ENCODE measurements at regions not wholly inside any gene's neighbourhood (a gene's known extent, or its start where the extent isn't known, plus 50 kb on each side); places are given as distances from the start of the nearest gene placed in this dataset.

DNA sequence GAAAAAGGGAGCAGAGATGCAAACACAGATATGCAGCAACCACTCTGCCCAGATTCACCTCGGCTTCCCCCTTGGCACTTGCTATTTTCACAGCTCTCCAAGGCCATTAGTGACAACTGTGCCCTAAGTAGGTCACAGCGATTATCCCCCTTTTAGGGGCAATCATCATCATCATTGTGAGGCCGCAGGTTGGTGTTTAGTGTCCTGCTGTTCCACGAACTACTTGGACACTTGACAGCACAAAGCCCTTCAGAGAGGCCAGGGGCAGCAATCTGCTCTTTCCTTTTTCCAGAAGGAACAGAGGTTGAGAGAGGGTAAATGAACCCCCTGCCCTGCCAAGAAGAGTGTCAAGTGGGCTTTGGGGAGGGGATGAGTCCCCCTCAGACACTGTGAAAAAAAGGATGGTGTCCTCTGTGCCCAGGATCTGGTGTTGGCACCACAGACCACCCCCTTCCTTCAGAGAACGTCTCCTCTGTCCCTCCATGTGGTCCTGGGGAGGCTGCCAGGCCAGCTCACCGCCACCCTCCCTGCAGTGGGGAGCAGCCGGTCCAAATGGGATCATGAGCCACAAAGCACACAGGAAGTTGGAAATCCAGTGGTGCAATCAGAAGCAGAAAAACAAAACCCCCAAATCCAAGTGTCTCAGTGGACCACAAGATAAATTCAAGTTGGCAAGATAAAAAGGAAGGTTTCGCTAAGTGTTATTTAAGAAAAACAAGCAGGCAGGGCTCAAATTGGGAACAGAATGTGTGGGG lies 78.4 kb upstream of the MED9 start:
- DNase-seq (ENCODE audit: low read depth): no peak

DNA sequence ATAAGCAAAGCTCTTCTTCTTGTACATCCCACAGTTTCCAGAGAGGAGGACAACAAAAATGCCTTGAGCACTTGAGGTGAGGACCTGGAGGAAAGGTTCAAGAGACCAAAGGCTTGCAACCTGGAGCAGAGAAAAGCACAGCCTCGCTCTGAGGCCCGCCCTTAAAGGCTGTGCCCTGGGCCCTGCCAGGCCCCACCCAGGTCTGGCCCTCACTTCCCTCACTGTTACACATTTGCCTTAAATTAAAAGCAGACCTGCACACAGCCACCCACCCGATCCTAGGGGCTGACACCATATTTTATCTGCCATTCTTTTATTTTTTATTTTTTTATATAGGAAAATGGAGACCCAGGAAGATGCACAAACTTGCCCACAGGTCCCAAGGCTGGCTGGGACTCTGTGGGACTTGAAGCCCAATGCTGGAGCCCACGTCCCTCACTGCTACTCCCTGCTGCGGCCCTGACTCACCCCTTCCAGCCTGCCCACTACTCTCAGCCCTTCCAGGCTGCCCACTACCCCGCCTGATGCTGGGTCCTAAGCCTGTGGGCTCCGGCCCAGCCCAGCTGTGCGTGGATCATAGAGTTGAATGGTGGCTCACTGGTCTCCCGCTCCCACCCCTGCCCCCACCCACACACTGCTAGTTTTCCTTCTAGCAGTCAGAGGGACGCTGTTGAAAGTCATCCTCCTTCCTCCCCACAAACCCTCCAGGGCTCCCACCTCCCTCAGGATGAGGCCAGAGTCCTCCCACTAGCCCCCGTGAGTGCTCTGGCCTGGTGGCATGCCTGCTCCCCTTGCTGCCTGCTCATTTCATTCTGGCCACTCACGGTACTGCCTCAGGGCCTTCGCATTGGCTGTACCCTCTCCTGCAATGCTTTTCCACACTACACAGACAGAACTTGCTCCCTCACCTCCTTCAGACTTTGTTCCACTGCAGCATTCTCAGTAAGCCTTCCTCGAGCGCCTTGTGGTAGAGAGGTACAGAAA lies 77.6 kb upstream of the MED9 start:
- DNase-seq (ENCODE audit: low read depth): no peak

DNA sequence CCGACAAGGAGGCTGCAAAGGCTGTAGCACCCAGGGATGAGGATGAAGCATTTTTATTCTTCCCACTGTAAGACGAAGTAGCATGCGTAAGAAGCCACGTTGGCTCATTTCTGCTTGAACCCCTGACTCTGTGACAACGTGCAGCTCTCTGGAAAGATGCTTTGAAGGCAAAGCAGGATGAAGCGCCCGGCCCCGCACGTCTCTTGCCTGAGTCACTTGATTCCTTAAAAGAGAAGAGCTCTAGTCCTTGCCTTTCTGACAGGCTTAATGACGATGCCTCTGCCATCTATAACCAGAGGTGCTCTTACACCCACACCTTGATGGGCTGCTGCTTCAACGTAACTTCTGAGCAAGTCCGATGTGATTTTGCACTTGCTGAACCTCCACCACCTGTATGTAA lies 76.7 kb upstream of the MED9 start:
- no peak for DNase-seq (ENCODE audit: low read depth)

DNA sequence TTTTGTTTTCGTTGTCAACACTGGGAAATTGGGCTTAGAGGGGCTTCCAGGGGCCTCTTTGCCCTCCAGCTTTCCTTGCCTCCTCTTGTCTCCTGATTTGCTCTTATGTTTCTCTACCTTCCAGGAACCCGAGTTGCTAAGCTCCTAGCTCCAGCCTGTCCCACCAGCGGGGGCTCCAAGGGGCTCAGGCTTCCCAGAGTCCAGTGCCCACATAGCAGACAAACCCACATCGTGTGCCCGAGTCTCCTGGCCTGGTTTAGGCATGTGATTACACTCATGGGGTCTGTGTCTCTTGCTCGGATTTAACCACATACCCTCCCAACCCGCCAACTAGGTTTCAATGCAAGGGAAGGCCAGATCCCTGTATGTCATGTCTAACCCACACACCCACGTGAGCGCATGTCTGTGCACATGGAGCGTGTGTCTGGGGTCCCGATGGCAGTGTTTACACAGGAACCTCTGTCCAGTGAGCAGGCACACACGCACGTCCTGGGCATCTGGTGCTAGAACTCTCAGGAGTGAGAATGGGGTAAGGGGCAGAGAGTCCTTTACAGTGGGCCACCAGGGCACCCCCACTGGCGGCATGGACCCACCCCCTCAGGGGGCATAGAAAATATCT lies 76.1 kb upstream of the MED9 start:
- DNase-seq (ENCODE audit: low read depth): no peak

DNA sequence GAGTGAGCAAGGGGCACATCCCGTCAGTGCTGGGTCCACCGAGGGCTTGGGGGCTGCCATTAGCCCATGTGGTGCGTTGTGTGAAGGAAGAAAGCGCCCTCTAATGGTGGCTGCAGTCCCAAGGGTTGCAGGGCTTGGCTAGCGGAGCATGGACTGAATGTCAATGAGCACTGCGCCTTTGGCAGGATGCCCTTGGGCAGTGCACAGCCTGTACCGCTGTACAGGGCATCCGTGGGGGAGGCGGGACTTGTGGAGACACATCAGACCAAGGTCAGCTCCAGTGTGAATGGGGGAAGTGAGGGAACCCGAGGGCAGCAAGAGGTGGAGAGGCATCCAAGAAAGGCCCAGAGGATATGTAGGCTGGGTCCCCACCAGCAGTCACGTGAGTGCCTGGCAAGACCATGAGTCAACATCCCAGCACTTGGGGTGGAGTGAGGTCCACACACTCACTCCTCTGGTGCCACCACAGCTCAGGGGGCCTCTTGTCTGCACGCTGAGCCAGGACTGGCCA lies 75.5 kb upstream of the MED9 start:
- no peak for DNase-seq (ENCODE audit: low read depth)

DNA sequence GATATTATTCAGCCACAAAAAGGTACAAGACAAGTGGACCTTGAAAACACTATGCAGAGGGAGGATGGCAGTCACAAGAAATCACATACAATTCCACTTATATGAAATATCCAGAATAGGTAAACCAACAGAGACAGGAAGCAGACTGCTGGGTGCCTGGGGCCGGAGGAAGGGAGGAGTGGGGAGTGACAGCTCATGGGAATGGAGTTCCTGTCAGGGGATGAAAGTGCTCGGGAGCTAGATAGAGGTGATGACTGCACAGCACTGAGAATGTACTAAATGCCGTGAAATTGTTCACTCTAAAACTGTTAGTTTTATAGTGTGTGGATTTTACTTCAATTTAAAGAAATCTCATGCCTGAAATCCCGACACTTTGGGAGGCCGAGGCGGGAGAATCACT lies 74.2 kb upstream of the MED9 start:
- no peak for DNase-seq (ENCODE audit: low read depth)

DNA sequence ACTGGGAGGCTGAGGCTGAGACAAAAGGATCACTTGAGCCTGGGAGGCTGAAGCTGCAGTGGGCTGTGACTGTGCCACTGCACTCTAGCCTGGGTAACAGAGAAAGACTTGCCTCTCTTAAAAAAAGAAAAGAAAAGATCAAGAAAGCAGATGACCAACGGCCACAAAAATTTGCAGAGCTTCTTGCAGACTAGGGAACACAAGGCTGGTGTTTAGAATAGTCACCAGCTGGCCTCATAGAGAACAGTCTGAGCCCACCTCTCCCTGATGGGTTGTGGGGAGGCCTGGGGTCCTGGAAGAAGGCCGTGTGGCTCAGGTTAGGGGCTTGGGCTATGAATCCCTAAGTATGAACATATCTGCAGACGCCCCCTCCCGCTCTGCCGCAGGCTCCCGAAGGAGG lies 73.7 kb upstream of the MED9 start:
- DNase-seq (ENCODE audit: low read depth): no peak

DNA sequence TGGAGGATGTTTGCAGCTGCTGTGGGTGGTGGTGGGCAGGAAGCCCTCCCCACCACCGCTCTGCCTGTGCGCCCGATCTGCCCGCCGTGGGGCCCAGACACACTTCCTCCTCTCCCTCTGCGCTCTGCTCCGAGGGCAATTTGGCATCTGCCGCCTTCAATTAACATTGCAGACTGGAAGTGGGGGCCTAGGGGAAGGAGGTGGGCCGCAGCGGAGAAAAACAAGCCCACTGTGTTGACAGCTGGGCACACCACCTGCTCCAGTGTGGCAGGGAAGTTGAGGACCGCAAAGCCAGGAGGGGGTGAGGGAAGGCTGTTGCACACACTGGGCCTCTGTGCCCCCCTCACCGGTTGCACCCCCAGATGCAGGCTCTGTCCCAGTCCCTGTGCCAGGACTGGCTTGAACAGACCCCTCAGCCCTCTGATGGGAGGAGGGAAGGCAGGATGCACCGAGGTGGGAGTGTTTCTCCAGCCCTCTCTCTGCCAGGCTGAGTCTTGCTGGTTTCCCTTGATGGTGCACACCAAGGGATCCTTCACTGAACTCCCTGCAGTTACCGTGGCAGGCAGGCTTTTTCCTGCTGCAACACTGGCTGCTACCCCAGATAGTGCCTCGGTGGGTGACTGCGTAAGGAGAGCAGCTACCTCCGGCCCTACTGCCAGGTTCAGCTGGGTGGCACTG lies 72.8 kb upstream of the MED9 start:
- peak; percentile 24 for DNase-seq (ENCODE audit: low read depth)

DNA sequence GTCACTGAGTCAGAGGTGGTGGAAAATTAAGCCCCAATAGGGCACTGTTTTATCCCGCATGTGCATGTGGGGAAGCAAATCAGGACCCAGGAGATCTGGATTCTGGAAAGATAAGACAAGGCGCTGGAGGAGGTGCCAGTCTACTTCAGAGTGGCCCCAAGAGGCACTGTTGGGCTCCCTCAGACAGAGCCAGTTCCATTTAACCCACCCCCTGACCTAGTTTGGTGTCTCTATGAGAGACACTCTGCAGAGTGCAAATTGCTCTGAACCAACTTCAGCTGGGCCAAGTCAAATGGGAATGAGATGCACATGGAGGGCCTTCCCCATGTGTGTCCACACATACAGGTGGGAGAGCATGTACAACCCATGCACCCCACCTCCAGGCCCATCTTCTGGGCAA lies 71.1 kb upstream of the MED9 start:
- DNase-seq (ENCODE audit: low read depth): no peak

DNA sequence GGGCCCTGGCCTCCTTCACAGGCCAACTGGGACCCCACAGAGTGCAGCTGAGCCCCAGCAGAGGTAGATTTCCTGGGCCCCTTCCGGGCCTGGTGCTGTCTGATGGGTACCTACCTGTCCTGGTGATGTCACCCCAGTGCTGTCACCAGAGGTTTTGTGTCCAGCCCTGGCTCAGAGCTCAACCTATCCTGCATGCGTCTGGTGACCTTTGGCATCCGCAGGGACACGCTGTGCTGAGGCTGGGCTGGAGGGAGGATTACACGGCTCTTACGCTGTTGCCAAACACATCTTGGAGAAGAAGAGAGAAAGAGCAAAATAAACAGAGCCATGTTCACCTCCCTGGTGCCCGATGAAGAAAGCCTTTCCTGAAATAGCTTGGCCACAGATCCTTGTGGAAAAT lies 70.6 kb upstream of the MED9 start:
- no peak for DNase-seq (ENCODE audit: low read depth)

DNA sequence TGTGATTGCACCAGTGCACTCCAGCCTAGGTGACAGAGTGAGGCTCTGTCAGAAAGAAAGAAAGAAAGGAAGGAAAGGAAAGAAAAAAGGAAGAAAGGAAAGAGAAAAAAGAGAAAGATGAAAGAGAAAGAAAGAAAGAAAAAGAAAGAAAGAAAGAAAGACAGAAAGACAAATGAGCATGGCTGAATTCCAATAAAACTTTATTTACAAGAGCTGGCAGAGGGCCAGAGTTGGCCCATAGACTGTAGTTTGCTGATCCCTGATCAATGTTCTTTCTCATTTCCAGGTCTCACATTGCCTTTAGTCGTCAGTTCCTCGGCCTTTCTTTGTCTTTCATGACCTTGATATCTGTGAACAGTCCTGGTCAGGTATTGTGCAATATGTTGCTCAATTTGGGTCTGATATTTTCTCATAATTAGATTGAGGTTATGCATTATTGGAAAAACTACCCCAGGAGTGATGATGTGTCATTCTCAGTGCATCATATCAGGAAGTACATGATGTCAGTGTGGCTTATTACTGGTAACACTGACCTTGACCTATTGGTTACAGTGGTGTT lies 68.5 kb upstream of the MED9 start:
- no peak for DNase-seq (ENCODE audit: low read depth)

DNA sequence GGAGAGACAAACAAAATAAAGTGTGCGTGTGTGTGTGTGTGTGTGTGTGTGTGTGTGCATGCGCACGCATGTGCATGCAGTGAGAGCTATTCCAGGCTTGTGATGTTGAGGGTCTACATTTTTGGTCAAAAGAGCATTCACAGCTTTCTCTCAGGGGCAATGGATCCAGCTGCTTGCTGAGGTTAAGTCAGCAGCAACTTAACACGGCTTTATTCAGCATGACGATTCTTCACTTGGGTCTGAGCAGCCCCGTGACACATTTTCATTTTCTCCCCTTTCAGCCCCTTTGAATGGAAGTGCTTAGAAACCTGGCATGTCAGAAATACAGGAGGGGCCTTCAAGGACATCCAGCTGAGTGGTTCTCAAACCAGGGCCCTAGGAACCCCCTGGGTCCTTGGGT lies 66.4 kb upstream of the MED9 start:
- DNase-seq (ENCODE audit: low read depth): no peak

DNA sequence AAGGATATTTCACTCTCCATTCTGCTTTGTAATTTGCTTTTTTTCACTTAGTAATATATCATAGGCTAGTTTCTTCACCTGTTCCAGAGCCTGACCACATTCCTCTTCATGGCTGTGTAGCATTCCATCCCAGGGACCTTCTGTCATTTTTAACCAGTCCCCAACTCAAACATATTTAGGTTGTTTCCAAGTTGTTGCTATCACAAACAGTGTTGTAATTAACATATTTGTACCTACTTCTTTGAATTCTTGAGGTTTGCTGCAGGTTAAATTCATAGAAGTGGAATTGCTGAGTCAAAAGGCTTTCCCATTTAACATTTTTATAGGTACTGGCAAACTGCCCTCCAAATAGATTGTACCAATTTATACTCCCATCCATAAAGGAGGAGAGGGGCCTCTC lies 65.1 kb upstream of the MED9 start:
- DNase-seq (ENCODE audit: low read depth): no peak

DNA sequence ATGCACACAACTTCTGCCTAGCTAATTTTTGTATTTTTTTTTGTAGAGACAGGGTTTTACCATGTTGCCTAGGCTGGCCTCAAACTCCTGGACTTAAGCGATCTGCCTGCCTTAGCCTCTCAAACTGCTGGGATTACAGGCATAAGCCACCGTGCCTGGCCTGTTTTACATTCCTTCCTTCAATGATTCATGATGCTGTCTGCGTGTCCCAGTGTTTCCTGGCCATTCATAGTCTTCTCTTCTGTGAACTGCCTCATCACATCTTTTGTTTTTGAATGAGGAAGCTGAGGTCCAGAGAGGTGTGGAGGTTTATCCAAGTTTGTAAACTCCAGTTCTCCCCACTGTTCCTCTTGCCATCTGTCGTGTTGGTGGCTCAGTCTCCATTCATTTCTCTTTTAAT lies 64.5 kb upstream of the MED9 start:
- no peak for DNase-seq (ENCODE audit: low read depth)

DNA sequence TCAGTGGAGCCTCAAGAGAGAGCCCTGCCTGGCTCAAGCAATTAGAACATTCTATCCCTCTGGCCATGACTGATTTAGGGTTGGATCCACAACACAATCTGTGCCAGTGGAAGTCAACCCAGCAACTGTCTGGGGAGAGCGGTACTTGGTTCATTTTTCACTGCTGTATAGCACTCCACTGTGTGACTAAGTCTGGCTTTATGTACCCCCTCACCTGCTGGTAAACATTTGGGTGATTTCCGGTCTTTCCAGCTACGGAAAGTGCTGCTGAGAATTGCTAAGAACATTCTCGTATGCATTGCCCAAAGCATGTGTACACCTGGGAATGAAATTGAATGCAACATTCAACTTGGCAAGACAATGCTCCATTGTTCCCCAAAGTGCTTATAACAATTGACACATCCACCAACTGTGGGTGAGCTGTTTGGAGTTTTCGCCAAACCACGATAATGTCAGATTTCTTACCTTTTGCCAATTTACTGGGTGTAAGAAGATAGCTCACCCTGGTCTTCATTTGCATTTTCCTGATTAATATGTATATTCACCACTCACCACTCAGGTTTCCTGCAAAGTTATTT lies 63.5 kb upstream of the MED9 start:
- no peak for DNase-seq (ENCODE audit: low read depth)

DNA sequence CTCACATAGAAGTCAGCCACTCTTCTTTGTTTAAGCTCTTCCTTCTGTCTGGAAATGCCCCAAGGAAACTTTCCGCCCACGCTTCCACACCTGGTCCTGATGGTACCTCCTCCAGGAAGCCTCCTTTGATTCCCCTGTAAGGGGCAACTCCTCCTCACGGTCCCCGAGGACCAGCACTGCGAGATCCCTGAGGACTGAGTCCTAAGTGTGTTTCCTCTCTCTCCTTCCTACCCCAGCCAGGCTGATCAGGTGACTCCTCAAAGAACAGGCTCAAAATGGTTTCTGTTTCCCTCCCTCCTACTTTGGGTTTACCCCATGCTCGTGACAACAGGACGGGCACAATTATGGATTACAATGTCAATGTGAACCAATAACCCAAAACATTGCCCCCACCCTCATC lies 63.0 kb upstream of the MED9 start:
- no peak for DNase-seq (ENCODE audit: low read depth)

DNA sequence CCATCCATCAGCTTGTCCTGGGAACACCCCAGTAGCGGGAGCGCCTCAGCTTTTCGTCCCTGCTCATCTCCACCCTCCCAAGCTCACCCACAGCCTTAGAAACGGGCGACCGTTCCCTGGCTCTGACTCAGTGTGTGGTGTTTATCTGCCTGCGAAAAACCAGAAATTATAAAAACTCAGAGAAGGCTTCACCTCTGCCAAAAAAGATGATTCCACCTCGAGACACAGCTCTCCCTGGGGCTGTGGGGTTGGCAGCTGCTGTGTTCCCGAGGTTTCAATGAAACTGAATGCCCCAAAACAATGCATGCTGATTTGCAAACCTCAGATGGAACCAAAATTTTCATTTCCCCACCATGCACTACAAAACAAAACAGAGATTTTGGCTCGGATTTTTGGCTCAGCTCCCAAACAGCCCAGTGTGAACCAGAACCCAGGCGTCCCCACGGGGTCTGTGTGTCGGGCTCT lies 62.4 kb upstream of the MED9 start:
- no peak for DNase-seq (ENCODE audit: low read depth)

DNA sequence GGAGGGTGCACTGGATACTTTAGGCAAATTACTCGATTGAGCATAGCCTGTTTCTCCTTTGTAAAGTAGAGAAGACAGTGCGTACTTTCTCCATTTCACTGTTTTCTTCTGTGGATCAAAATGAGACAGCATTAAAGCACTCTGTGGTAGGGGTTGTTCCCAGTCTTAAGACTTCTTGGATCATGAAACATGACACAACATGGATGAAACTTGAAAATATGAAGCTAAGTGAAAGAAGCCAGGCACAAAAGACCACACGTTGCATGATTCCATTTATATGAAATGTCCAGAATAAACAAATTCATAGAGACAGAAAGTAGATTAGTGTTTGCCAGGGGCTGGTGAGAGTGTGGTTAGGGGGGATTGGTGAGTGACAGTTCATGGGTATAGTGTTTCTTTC lies 61.8 kb upstream of the MED9 start:
- no peak for DNase-seq (ENCODE audit: low read depth)

DNA sequence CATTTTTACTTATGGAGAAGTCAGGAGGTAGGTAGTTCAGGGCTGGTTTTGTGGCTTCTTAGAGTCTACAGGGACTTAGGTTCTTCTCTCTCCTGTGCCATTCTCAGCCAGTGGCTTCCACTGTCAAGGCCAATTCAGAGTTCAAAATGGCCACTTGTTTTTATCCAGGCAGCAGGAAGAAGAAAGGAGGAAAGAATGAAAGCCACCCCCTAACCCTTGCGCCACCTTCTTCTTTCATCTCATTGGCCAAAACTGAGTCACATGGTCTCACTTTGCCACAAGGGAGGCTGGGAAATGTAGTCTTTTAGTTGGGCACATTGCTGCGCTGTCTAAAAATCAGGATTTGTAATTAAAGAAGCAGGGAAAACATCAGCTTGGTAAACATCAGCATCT lies 60.8 kb upstream of the MED9 start:
- no peak for DNase-seq (ENCODE audit: low read depth)

DNA sequence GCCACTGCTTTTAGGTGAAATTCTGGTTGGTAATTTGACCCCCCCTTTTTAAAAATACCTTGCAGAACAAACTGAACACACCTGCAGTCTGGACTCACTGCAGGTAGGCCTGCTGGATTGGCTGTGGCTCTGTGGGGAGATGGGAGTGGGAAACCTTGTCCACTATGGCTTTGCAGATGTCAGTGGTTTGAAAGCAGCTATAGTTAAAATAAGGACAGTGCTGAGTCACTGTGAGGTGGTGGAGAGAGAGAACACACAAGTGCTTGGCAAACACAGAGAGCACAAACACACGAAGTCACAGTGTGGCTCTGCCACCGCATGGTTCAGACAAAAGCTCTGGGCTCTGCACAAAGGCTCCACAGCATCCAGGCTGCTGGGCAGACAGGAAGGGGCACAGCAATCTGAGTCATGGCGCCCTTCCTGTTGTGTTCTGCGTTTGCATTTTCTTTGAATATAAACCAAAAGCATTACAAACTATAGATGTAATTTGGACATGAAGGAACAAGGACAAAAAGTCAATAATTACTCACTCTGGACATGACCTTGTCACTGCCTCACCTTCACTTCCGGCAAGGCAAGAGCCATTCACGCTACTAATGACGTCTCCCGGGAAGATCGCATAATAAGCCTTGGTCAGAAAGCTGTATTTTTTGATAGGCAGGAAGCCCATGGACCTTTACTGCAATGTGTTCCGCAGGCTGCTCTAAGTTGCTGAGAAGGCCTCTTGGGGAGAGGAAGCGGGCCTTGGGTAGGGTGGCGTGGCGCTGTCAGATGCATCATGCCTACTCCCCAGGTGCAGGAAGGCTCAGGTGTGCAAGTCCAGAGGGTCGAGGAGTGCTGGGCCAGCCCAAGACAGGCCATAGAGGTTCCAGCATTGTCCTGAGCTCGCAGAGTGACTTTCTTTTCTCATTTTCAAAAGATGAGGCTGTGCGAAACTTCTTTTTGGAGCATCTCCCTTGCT lies 60.1 kb upstream of the MED9 start:
- no peak for DNase-seq (ENCODE audit: low read depth)

Measured in activated T-cell treated with anti-CD3 and anti-CD28 coated beads for 48 hours (primary cell).